ENCODE measurements at regions not wholly inside any gene's neighbourhood (a gene's known extent, or its start where the extent isn't known, plus 50 kb on each side); places are given as distances from the start of the nearest gene placed in this dataset.

DNA sequence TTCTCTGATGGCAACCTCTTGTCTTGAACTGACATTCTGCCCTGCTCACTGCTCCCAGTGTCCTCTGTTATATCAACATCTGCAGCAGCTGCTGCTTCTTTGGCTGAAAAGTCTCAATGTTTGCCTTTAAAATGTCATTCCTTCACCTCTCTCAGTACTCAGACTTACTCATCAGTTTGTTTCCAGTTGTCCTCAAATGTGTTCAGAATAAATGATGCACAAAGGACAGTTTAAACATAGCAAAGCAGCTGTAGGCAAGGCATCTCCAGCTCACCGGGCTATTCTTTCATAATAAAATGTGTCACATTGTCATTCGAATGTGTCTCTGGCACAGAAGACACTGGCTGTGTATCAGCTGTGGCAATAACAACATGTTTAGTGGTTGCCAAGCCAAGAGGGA lies 590.9 kb upstream of the ZNF608 start:
- TF ChIP-seq, protein P1, sequence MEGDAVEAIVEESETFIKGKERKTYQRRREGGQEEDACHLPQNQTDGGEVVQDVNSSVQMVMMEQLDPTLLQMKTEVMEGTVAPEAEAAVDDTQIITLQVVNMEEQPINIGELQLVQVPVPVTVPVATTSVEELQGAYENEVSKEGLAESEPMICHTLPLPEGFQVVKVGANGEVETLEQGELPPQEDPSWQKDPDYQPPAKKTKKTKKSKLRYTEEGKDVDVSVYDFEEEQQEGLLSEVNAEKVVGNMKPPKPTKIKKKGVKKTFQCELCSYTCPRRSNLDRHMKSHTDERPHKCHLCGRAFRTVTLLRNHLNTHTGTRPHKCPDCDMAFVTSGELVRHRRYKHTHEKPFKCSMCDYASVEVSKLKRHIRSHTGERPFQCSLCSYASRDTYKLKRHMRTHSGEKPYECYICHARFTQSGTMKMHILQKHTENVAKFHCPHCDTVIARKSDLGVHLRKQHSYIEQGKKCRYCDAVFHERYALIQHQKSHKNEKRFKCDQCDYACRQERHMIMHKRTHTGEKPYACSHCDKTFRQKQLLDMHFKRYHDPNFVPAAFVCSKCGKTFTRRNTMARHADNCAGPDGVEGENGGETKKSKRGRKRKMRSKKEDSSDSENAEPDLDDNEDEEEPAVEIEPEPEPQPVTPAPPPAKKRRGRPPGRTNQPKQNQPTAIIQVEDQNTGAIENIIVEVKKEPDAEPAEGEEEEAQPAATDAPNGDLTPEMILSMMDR (conservative IDR thresholded peaks at IDR 0.05; ENCODE audit: low read length): no peak
- no peak for TF ChIP-seq EZH2phosphoT487 (IDR thresholded peaks at IDR 0.05; ENCODE audit: borderline replicate concordance, low read depth, low read length)
